ENCODE measurements at regions not wholly inside any gene's neighbourhood (a gene's known extent, or its start where the extent isn't known, plus 50 kb on each side); places are given as distances from the start of the nearest gene placed in this dataset.

- no peak for TF ChIP-seq EZH2phosphoT487 (IDR thresholded peaks at IDR 0.05; ENCODE audit: low read depth)
- TF ChIP-seq CTCF (IDR thresholded peaks at IDR 0.05; ENCODE audit: low read depth, low read length) = no peak
Measured at GRCh38 chr10:130983749-130984148, 327.8 kb downstream of the TCERG1L start.

Data from OCI-LY3 (cell line).